Brain microvascular endothelial cell (primary cell): ENCODE measurements at regions not wholly inside any gene's neighbourhood (a gene's known extent, or its start where the extent isn't known, plus 50 kb on each side); places are given as distances from the start of the nearest gene placed in this dataset.
A peak's percentile ranks its signal among the peaks of the same experiment; 100 is the strongest.

Experiments used
- DNase-seq: peaks from one replicate; pipeline ENCODE4 v3.0.0-alpha.2; 2020
- H3K27ac ChIP-seq: fragments of 250-450 bp; sonication (Bioruptor Pico); 2 replicates; pipeline ENCODE4 v1.5.1; 2020; ENCODE audit warnings: mild to moderate bottlenecking, moderate library complexity
- H3K27me3 ChIP-seq: fragments of 250-450 bp; sonication (Bioruptor Pico); replicated peaks from 2 replicates; pipeline ENCODE4 v1.5.1; 2020; ENCODE audit warnings: mild to moderate bottlenecking
- H3K36me3 ChIP-seq: fragments of 250-450 bp; sonication (Bioruptor Pico); replicated peaks from 2 replicates; pipeline ENCODE4 v1.5.1; 2020; ENCODE audit warnings: mild to moderate bottlenecking
- H3K4me3 ChIP-seq: 2 replicates; pipeline ENCODE4 v1.5.1; 2011; ENCODE audit warnings: low read depth, mild to moderate bottlenecking, control low read depth, low read length, moderate library complexity
- in situ Hi-C: cut with HindIII; loops from 2 replicates; pipeline ENCODE4 v1.10.0; 2017; ENCODE audit warnings: low sequenced_read_pairs, low pct_ligation_motif_present
- TF ChIP-seq, protein P1 (sequence below): IDR thresholded peaks from 2 replicates; pipeline ENCODE4 v1.5.1; 2011; ENCODE audit warnings: low read depth, mild to moderate bottlenecking, moderate library complexity, low read length, control low read depth, inconsistent platforms; ENCODE audit errors: missing control alignments

DNA sequence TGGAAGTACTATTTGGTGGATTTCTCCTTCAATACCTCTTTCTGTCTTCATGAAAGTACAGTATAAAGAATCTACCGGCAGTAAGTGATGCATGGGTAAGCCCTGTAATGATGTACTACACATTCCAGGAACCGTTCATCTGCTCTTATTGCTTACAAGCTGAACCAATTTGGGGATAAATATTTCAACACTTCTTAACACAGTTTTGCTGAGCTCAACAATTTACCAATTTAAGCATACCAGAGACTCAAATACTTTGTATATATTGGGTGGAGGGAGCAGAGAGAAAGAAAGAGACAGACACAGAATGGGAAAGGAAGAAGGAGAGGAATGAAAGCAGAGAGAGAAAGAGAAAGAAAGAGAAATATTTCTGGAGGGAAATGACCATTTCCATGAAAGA, 821.1 kb upstream of the FLRT2 start:
- in situ Hi-C loops, result no loop called here
- H3K36me3 ChIP-seq, result no peaks in the 10 kb centered on the region
- DNase-seq, result no peak
- H3K27me3 ChIP-seq, result no peaks in the 10 kb centered on the region
- H3K4me3 ChIP-seq, result no peak overlapping the region
- TF ChIP-seq, protein P1, sequence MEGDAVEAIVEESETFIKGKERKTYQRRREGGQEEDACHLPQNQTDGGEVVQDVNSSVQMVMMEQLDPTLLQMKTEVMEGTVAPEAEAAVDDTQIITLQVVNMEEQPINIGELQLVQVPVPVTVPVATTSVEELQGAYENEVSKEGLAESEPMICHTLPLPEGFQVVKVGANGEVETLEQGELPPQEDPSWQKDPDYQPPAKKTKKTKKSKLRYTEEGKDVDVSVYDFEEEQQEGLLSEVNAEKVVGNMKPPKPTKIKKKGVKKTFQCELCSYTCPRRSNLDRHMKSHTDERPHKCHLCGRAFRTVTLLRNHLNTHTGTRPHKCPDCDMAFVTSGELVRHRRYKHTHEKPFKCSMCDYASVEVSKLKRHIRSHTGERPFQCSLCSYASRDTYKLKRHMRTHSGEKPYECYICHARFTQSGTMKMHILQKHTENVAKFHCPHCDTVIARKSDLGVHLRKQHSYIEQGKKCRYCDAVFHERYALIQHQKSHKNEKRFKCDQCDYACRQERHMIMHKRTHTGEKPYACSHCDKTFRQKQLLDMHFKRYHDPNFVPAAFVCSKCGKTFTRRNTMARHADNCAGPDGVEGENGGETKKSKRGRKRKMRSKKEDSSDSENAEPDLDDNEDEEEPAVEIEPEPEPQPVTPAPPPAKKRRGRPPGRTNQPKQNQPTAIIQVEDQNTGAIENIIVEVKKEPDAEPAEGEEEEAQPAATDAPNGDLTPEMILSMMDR, result no peak
- H3K27ac ChIP-seq, result no peak overlapping the region

DNA sequence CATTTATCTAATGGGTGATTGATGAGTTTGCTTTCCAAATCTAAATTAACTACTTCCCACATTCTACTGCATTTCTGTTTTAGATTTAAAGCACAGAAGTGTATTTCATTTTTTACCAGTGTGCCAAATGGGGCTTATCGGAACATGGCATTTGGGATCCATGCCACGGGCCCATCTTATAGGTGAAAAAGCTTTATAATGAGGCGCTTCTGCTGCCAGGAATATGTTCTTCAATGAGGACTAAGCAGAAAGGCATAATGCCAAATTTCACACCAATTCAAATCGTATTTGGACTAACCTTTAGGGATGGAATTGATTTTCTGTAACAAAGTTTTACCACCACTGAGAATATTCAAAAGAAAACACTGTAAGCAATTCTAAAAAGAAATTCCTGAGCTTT, 803.5 kb upstream of the FLRT2 start:
- no peaks in the 10 kb centered on the region for H3K27me3 ChIP-seq
- H3K27ac ChIP-seq, result no peak overlapping the region
- no peak overlapping the region for H3K4me3 ChIP-seq
- H3K36me3 ChIP-seq, result no peaks in the 10 kb centered on the region
- TF ChIP-seq, protein P1, result no peak
- in situ Hi-C loops, result no loop called here
- no peak for DNase-seq

DNA sequence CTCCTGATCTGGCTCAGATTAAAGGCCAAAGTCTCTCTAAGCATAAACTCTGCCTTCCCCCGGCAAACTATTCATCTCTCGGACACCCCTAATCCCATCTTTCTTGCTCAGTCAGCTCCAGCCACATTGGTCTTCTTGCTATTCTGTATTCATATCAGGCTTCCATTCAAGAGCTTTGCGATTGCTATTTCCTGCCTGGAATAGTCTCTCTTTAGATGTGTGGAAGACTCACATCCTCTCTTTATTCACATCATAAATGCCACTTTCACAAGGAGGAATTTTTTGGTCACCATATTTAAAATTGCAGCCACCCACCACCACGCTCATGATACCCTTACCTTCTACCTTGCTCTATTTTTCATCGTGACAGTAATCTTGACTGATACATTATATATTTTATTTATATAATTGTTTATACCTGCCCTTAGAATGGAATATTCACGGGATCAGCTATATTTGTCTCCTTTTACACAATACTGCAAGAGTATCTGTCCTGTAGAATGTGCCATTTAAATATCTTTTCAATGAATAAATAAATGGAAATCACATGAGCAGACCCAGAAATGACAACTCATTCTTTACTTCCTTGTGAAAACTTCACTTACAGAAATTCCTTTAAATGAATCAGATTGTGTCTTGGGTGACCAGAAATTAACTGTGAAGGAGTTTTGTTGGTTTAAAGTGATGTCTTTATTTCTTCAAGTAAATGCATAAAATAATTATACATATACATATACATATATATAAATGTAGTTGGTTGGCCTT, 780.6 kb upstream of the FLRT2 start:
- in situ Hi-C loops, result no loop called here
- TF ChIP-seq, protein P1, result no peak
- no peak for DNase-seq
- H3K4me3 ChIP-seq, result no peak overlapping the region
- H3K27me3 ChIP-seq, result no peaks in the 10 kb centered on the region
- peak overlapping the region; percentile 85 for H3K27ac ChIP-seq
- H3K36me3 ChIP-seq, result no peaks in the 10 kb centered on the region

DNA sequence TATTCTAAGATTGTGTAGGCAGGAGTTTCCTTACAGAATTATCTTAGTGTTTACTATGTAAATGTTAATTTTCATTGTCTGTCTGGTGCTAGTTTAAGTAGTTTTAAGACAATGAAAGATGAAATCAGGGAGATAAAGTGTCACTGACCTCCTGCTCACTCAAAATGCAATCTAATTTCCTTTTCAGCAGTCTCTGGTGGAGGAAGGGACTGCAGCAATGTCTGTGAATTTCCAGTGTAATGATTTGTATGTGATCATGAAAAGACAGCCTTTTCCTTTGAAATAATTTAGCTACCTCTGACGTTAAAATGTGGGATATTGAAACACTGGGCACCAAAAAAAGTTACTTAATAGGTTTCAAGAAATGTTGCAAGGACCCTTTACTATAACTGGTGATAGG, 779.7 kb upstream of the FLRT2 start:
- TF ChIP-seq, protein P1, result no peak
- Histone ChIP-seq H3K27ac (peak overlapping the region; percentile 85), H3K36me3 (no peaks in the 10 kb centered on the region), H3K4me3 (no peak overlapping the region), H3K27me3 (no peaks in the 10 kb centered on the region)
- no peak for DNase-seq
- in situ Hi-C loops, result no loop called here

- Histone ChIP-seq H3K27me3 (no peaks in the 10 kb centered on the region), H3K36me3 (no peaks in the 10 kb centered on the region), H3K27ac (peak overlapping the region; percentile 85), H3K4me3 (no peak overlapping the region)
- TF ChIP-seq, protein P1, result no peak
- in situ Hi-C loops, result no loop called here
- peak; percentile 67 for DNase-seq
Observed at GRCh38 chr14:84750763-84751554, 779.0 kb upstream of the FLRT2 start.
